GM23338 (cell line): ENCODE measurements at regions not wholly inside any gene's neighbourhood (a gene's known extent, or its start where the extent isn't known, plus 50 kb on each side); places are given as distances from the start of the nearest gene placed in this dataset.

Source experiments
- CTCF ChIP-seq, 2 experiments: fragments of 200-600 bp in 1 of 2; sonication (generic) in 1 of 2; conservative IDR thresholded peaks; 2 replicates each; pipeline versions ENCODE4 v1.5.1 to v1.6.1; 2016 to 2017; ENCODE audit warnings: antibody characterized with exemption in 2 of 2, low read depth in 2 of 2, mild to moderate bottlenecking in 2 of 2, moderate library complexity in 1 of 2
- EZH2 ChIP-seq: fragments of 200-600 bp; sonication (generic); IDR thresholded peaks from one replicate; pipeline ENCODE4 v1.8.0; 2017; ENCODE audit warnings: antibody characterized with exemption, mild to moderate bottlenecking, low read depth; ENCODE audit not compliant: unreplicated experiment
- POLR2AphosphoS5 ChIP-seq: IDR thresholded peaks from 2 replicates; pipeline ENCODE4 v1.6.1; 2016; ENCODE audit warnings: antibody characterized with exemption, low read depth

DNA sequence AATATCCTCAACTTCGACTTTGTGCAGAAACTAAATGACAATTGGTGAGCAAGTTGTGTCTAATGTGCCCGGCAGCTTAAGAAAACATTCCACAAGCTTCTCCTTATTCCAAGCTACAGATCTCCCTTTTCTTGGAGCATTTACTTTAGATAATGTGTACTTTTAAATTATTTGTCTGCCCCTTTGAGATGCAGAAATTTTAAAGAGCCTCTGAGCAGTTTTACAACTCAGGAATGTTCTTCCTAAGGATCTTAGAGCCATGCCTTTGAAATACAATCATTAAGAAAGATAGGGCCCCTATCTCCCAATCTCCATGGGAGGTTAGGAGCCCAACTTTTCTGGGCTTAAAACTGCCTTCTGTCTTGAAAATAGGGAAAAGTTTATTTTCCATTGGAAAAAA, 723.7 kb upstream of the COX7C start:
- no peak for TF ChIP-seq CTCF (conservative IDR thresholded peaks at IDR 0.05; ENCODE audit: low read depth in 2 of 2)
- no peak for TF ChIP-seq POLR2AphosphoS5
- no peak for TF ChIP-seq EZH2
